Transverse colon (tissue), 3 donors: ENCODE measurements at regions not wholly inside any gene's neighbourhood (a gene's known extent, or its start where the extent isn't known, plus 50 kb on each side); places are given as distances from the start of the nearest gene placed in this dataset.

Experiments used
- CTCF ChIP-seq, 5 experiments: fragments of 200-600 bp in 3 of 5; fragments of 450-650 bp in 2 of 5; sonication (generic) in 3 of 5; IDR thresholded peaks; 1 replicate in 2 of 5; 2 replicates in 3 of 5; pipeline ENCODE4 v1.5.1; 2016 to 2017; ENCODE audit warnings: antibody characterized with exemption in 5 of 5, inconsistent platforms in 3 of 5, mild to moderate bottlenecking in 2 of 5, moderate library complexity in 1 of 5
- POLR2A ChIP-seq: fragments of 450-650 bp; IDR thresholded peaks from one replicate; pipeline ENCODE4 v1.6.1; 2016; ENCODE audit warnings: antibody characterized with exemption, mild to moderate bottlenecking, moderate library complexity

DNA sequence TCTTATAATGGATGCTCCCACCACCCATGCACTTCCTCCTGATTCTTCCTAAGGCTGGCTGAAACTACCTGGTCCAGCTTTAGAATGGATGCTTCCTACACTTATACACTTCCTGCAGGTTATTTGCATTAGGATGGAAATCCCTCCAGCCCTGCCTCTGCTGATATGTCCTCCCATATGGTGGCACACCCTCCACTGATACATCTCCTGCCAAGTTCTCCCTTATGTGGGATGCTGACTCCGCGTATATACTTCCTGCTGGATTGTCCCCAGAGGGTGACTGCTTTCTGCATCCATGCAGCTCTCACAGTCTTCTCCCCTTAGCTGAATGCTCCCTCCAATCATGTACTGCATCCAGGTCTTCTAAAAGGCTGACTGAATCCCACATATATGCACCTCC, 254.6 kb upstream of the FAM47C start:
- no peak for TF ChIP-seq CTCF (IDR thresholded peaks at IDR 0.05)
- TF ChIP-seq POLR2A = no peak
